H1 (cell line): ENCODE measurements at regions not wholly inside any gene's neighbourhood (a gene's known extent, or its start where the extent isn't known, plus 50 kb on each side); places are given as distances from the start of the nearest gene placed in this dataset.

Experiments used
- CTCF ChIA-PET: fragments of 300-600 bp; sonication (Branson Sonifier 250); formaldehyde crosslinking; loops from one replicate; lab custom pipeline; 2021; ENCODE audit not compliant: partially characterized antibody; lab: Charles Lee
- POLR2A ChIA-PET: fragments of 300-600 bp; sonication (Branson Sonifier 250); formaldehyde crosslinking; loops from one replicate; lab custom pipeline; 2021; ENCODE audit warnings: inconsistent platforms; ENCODE audit not compliant: partially characterized antibody; lab: Charles Lee
- DNase-seq, 2 experiments: peaks; one replicate each; pipeline versions ENCODE4 v3.0.0 to v3.0.0-alpha.2; 2010 to 2022; ENCODE audit warnings: low spot score in 2 of 2, low read depth in 1 of 2, mixed read lengths in 1 of 2
- FAIRE-seq: peaks from 2 replicates; lab custom pipeline; 2011; peaks lifted over from hg19 to GRCh38; lab: Jason Lieb, UNC
- H2AFZ ChIP-seq: 2 replicates; pipeline ENCODE4 v1.8.1; 2012; ENCODE audit warnings: low read length, inconsistent platforms
- H2AK5ac ChIP-seq: 2 replicates; pipeline ENCODE4 v1.6.1; 2013; ENCODE audit warnings: low read depth, low read length
- H2BK120ac ChIP-seq: replicated peaks from 2 replicates; pipeline ENCODE3; 2013; ENCODE audit warnings: low read depth, low read length, inconsistent platforms
- H2BK12ac ChIP-seq: 2 replicates; pipeline ENCODE4 v1.6.1; 2013; ENCODE audit warnings: low read depth, low read length
- H2BK15ac ChIP-seq: 2 replicates; pipeline ENCODE4 v1.6.1; 2013; ENCODE audit warnings: low read length
- H2BK20ac ChIP-seq: 2 replicates; pipeline ENCODE4 v1.6.1; 2013; ENCODE audit warnings: low read length
- H2BK5ac ChIP-seq: 2 replicates; pipeline ENCODE4 v1.6.1; 2013; ENCODE audit warnings: low read depth, low read length
- H3K14ac ChIP-seq: 2 replicates; pipeline ENCODE4 v1.6.1; 2013; ENCODE audit warnings: inconsistent platforms; ENCODE audit not compliant: insufficient read length
- H3K18ac ChIP-seq: 2 replicates; pipeline ENCODE4 v1.6.1; 2013; ENCODE audit warnings: low read length; ENCODE audit errors: extremely low read depth
- H3K23ac ChIP-seq: 2 replicates; pipeline ENCODE4 v1.6.1; 2013; ENCODE audit warnings: inconsistent platforms; ENCODE audit not compliant: insufficient read length
- H3K23me2 ChIP-seq: 2 replicates; pipeline ENCODE4 v1.6.1; 2013; ENCODE audit warnings: low read depth, low read length
- H3K27ac ChIP-seq: 2 replicates; pipeline ENCODE4 v1.6.1; 2011; ENCODE audit warnings: low read depth, low read length, inconsistent platforms
- H3K27me3 ChIP-seq, 4 experiments: replicated peaks in 1 of 4; 1 replicate in 1 of 4; 2 replicates in 3 of 4; pipeline versions ENCODE4 v1.6.1 to v1.8.1; 2011 to 2013; ENCODE audit warnings: low read length in 3 of 4, mild to moderate bottlenecking in 3 of 4, inconsistent platforms in 2 of 4, mixed read lengths in 2 of 4, moderate library complexity in 1 of 4; ENCODE audit not compliant: control insufficient read depth in 3 of 4, insufficient read depth in 3 of 4; ENCODE audit errors: extremely low read depth in 1 of 4
- H3K36me3 ChIP-seq, 4 experiments: 2 replicates each; pipeline versions ENCODE4 v1.6.1 to v1.8.1; 2011 to 2013; ENCODE audit warnings: mild to moderate bottlenecking in 4 of 4, low read length in 3 of 4, moderate library complexity in 2 of 4, control low read depth in 1 of 4, inconsistent platforms in 1 of 4; ENCODE audit not compliant: insufficient read depth in 4 of 4, control insufficient read depth in 2 of 4
- H3K4ac ChIP-seq: replicated peaks from 2 replicates; pipeline ENCODE3; 2013; ENCODE audit warnings: low read length, low read depth, mixed read lengths, inconsistent platforms; ENCODE audit not compliant: insufficient read length
- H3K4me1 ChIP-seq, 4 experiments: replicated peaks in 1 of 4; 1 replicate in 1 of 4; 2 replicates in 3 of 4; pipeline versions ENCODE4 v1.6.1 to v1.8.1; 2011 to 2013; ENCODE audit warnings: low read length in 3 of 4, inconsistent platforms in 2 of 4, mixed read lengths in 1 of 4; ENCODE audit not compliant: insufficient read depth in 4 of 4, control insufficient read depth in 3 of 4
- H3K4me2 ChIP-seq, 2 experiments: 2 replicates each; pipeline versions ENCODE4 v1.6.1 to v1.8.1; 2011 to 2013; ENCODE audit warnings: low read depth in 2 of 2, low read length in 2 of 2, control low read depth in 1 of 2, inconsistent platforms in 1 of 2, mild to moderate bottlenecking in 1 of 2; ENCODE audit not compliant: insufficient read depth in 1 of 2
- H3K4me3 ChIP-seq, 4 experiments: fragments of 200-600, 300-600 bp in 1 of 4; sonication (generic), shearing (Covaris generic), sonication (Bioruptor Twin) in 1 of 4; 2 replicates each; pipeline versions ENCODE4 v1.5.1 to v1.8.1; 2011 to 2016; ENCODE audit warnings: low read length in 4 of 4, low read depth in 3 of 4, control low read depth in 2 of 4, inconsistent platforms in 2 of 4, mild to moderate bottlenecking in 2 of 4, mixed read lengths in 1 of 4, moderate library complexity in 1 of 4; ENCODE audit not compliant: insufficient read depth in 2 of 4; ENCODE audit errors: extremely low read depth in 1 of 4
- H3K56ac ChIP-seq: replicated peaks from 2 replicates; pipeline ENCODE3; 2013; ENCODE audit warnings: low read depth, mild to moderate bottlenecking, mixed read lengths, low read length, inconsistent platforms; ENCODE audit not compliant: insufficient read length
- H3K79me1 ChIP-seq: 2 replicates; pipeline ENCODE4 v1.6.1; 2013; ENCODE audit warnings: low read depth, low read length, control low read depth
- H3K79me2 ChIP-seq, 2 experiments: 2 replicates each; pipeline versions ENCODE4 v1.6.1 to v1.8.1; 2012 to 2013; ENCODE audit warnings: low read length in 2 of 2, mild to moderate bottlenecking in 2 of 2, inconsistent platforms in 1 of 2; ENCODE audit not compliant: insufficient read depth in 2 of 2, control insufficient read depth in 1 of 2
- H3K9ac ChIP-seq, 4 experiments: replicated peaks in 1 of 4; 1 replicate in 1 of 4; 2 replicates in 3 of 4; pipeline versions ENCODE4 v1.6.1 to v1.8.1; 2011 to 2013; ENCODE audit warnings: low read depth in 3 of 4, low read length in 3 of 4, control low read depth in 2 of 4, mild to moderate bottlenecking in 2 of 4, moderate library complexity in 2 of 4, inconsistent platforms in 1 of 4; ENCODE audit errors: extremely low read depth in 1 of 4
- H3K9me3 ChIP-seq, 2 experiments: 2 replicates each; pipeline versions ENCODE4 v1.6.1 to v1.8.1; 2012 to 2013; ENCODE audit warnings: mild to moderate bottlenecking in 2 of 2, moderate library complexity in 2 of 2, control low read depth in 1 of 2, inconsistent platforms in 1 of 2, low read depth in 1 of 2, low read length in 1 of 2, mixed read lengths in 1 of 2; ENCODE audit not compliant: insufficient read depth in 2 of 2
- H4K20me1 ChIP-seq, 2 experiments: replicated peaks in 1 of 2; 2 replicates each; pipeline versions ENCODE3 to v1.8.1; 2011 to 2013; ENCODE audit warnings: inconsistent platforms in 2 of 2, low read length in 2 of 2, mild to moderate bottlenecking in 1 of 2; ENCODE audit not compliant: insufficient read depth in 2 of 2, control insufficient read depth in 1 of 2
- H4K5ac ChIP-seq: 2 replicates; pipeline ENCODE4 v1.6.1; 2013; ENCODE audit warnings: low read length, low read depth, mixed read lengths, inconsistent platforms; ENCODE audit not compliant: insufficient read length
- H4K8ac ChIP-seq: 2 replicates; pipeline ENCODE4 v1.8.0; 2013; ENCODE audit warnings: mild to moderate bottlenecking, moderate library complexity, low read length, inconsistent platforms; ENCODE audit not compliant: insufficient read depth; ENCODE audit errors: extremely low read depth
- H4K91ac ChIP-seq: replicated peaks from 2 replicates; pipeline ENCODE3; 2013; ENCODE audit warnings: low read length, mixed read lengths, inconsistent platforms; ENCODE audit not compliant: insufficient read length
- CBX5 ChIP-seq: fragments of 300-800, 300-1000 bp; sonication (generic); IDR thresholded peaks from 2 replicates; pipeline ENCODE4 v1.7.1; 2016; ENCODE audit warnings: antibody characterized with exemption, low read length, low read depth
- CEBPB ChIP-seq: IDR thresholded peaks from 2 replicates; pipeline ENCODE4 v1.6.1; 2012; ENCODE audit warnings: low read depth, low read length
- CHD2 ChIP-seq: IDR thresholded peaks from 2 replicates; pipeline ENCODE4 v1.6.1; 2012; ENCODE audit warnings: low read length, improper control_type of control experiment
- EZH2 ChIP-seq: fragments of 200-600 bp; sonication (generic); IDR thresholded peaks from 2 replicates; pipeline ENCODE4 v1.7.1; 2012; ENCODE audit warnings: low read depth, mild to moderate bottlenecking, moderate library complexity, low read length, inconsistent platforms; ENCODE audit not compliant: severe bottlenecking
- FOSL1 ChIP-seq: IDR thresholded peaks from 2 replicates; pipeline ENCODE4 v1.6.1; 2011; ENCODE audit warnings: mild to moderate bottlenecking, low read depth, low read length, moderate library complexity; ENCODE audit not compliant: insufficient read depth
- RXRA ChIP-seq: IDR thresholded peaks from 2 replicates; pipeline ENCODE4 v1.6.1; 2011; ENCODE audit warnings: low read depth, mild to moderate bottlenecking, low read length, moderate library complexity; ENCODE audit not compliant: insufficient read depth
- SAP30 ChIP-seq: fragments of 300-600 bp; sonication (generic); IDR thresholded peaks from 2 replicates; pipeline ENCODE4 v1.7.1; 2012; ENCODE audit warnings: low read length, moderate library complexity, mild to moderate bottlenecking, inconsistent platforms; ENCODE audit not compliant: insufficient read depth, insufficient replicate concordance
- SIX5 ChIP-seq: IDR thresholded peaks from 2 replicates; pipeline ENCODE4 v1.6.1; 2011; ENCODE audit warnings: mild to moderate bottlenecking, low read depth, low read length
- SP4 ChIP-seq: IDR thresholded peaks from 2 replicates; pipeline ENCODE4 v1.6.1; 2012; ENCODE audit warnings: low read length, inconsistent platforms
- TCF12 ChIP-seq: IDR thresholded peaks from 2 replicates; pipeline ENCODE4 v1.6.1; 2011; ENCODE audit warnings: low read depth, mild to moderate bottlenecking, low read length
- WGBS, 2 experiments: shearing (Covaris generic) in 1 of 2; methylation state at CpG; one replicate each; pipeline versions ENCODE4 v1.1.6 to v1.1.7; 2013 to 2015; ENCODE audit warnings: low lambda C conversion rate in 2 of 2, mixed read lengths in 2 of 2, inconsistent platforms in 1 of 2, low coverage in 1 of 2, missing lambda C conversion rate in 1 of 2; ENCODE audit not compliant: insufficient replicate concordance in 2 of 2, insufficient coverage in 1 of 2, insufficient read length in 1 of 2; ENCODE audit errors: extremely low coverage in 1 of 2, missing lambda C conversion rate in 1 of 2; 5-methylcytosine and 5-hydroxymethylcytosine counted together
- TF ChIP-seq, protein P1 (sequence below), 3 experiments: IDR thresholded peaks; 1 replicate in 2 of 3; 2 replicates in 1 of 3; pipeline versions ENCODE4 v1.5.1 to v1.6.1; 2011; ENCODE audit warnings: low read length in 3 of 3, mild to moderate bottlenecking in 3 of 3, inconsistent platforms in 2 of 3, low read depth in 1 of 3, moderate library complexity in 1 of 3; ENCODE audit not compliant: insufficient read depth in 1 of 3; ENCODE audit errors: control extremely low read depth in 1 of 3
- TF ChIP-seq, protein P2 (sequence below): IDR thresholded peaks from 2 replicates; pipeline ENCODE4 v1.6.1; 2012; ENCODE audit warnings: inconsistent platforms

DNA sequence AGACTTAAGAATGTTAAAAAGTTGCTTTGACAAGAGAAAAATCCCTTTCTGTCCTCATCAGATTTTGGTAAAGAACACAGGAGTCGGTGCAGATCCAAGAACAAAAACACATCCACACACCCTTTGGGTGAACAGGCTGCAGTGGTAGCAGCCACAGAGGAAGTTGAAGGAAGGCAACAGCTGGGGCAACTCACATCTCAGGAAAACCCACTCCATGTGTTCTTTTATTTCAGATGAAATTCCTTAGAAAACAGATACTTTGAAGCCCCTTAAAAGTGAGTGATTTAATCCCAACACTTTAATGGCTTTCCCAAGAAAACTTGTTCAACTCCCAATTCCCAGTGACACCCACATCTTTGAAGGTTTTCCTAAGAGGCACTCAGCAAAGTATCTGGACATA is 271.3 kb downstream of the ICOS start:
- Histone ChIP-seq H3K4ac (no peak overlapping the region), H3K36me3 (no peaks in the 10 kb centered on the region), H3K79me1 (no peaks in the 10 kb centered on the region), H3K79me2 (no peaks in the 10 kb centered on the region), H2BK15ac (no peak overlapping the region), H3K27me3 (peaks cover 1 to 9% (median 4%) of the 10 kb centered on the region in 4 experiments; a peak in 5 of 7 replicates), H3K4me1 (peaks cover 0 to 7% (median 3%) of the 10 kb centered on the region in 4 experiments; a peak in 4 of 7 replicates), H3K18ac (no peak overlapping the region), H2BK5ac (no peak overlapping the region), H4K20me1 (no peaks in the 10 kb centered on the region), H3K27ac (no peak overlapping the region), H3K56ac (no peak overlapping the region), H3K9me3 (no peaks in the 10 kb centered on the region), H3K9ac (no peak overlapping the region), H3K14ac (no peak overlapping the region), H3K23ac (no peak overlapping the region), H3K4me3 (no peak overlapping the region), H3K4me2 (no peak overlapping the region), H2BK120ac (no peak overlapping the region), H4K91ac (no peak overlapping the region), H2BK20ac (no peak overlapping the region), H2BK12ac (no peak overlapping the region), H2AK5ac (no peak overlapping the region), H3K23me2 (no peaks in the 10 kb centered on the region; the same call in 1 of the 2 replicates), H2AFZ (no peak overlapping the region), H4K5ac (no peak overlapping the region), H4K8ac (no peak overlapping the region)
- WGBS, 2 experiments = 92% methylated on average over 1 of the region's 1 CpG; no CpG with 5 or more reads in 1 of the 2 experiments
- POLR2A ChIA-PET = no interaction called here
- DNase-seq (no peak), FAIRE-seq (no peak)
- CTCF ChIA-PET = interaction anchor here (1.7 to 2.1 kb wide), 2 partner anchors 11 to 30 kb away, joined by 3 to 5 read pairs; no protein-coding TSS in a partner anchor
- TF ChIP-seq SP4 (no peak), FOSL1 (no peak), CBX5 (no peak), TCF12 (no peak), CHD2 (no peak), SIX5 (no peak), CEBPB (no peak), SAP30 (no peak), EZH2 (no peak), RXRA (no peak)
- TF ChIP-seq, protein P1, sequence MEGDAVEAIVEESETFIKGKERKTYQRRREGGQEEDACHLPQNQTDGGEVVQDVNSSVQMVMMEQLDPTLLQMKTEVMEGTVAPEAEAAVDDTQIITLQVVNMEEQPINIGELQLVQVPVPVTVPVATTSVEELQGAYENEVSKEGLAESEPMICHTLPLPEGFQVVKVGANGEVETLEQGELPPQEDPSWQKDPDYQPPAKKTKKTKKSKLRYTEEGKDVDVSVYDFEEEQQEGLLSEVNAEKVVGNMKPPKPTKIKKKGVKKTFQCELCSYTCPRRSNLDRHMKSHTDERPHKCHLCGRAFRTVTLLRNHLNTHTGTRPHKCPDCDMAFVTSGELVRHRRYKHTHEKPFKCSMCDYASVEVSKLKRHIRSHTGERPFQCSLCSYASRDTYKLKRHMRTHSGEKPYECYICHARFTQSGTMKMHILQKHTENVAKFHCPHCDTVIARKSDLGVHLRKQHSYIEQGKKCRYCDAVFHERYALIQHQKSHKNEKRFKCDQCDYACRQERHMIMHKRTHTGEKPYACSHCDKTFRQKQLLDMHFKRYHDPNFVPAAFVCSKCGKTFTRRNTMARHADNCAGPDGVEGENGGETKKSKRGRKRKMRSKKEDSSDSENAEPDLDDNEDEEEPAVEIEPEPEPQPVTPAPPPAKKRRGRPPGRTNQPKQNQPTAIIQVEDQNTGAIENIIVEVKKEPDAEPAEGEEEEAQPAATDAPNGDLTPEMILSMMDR (IDR thresholded peaks at IDR 0.05; ENCODE audit: control extremely low read depth in 1 of 3, insufficient read depth in 1 of 3, low read depth in 1 of 3, low read length in 3 of 3) = no peak
- TF ChIP-seq, protein P2, sequence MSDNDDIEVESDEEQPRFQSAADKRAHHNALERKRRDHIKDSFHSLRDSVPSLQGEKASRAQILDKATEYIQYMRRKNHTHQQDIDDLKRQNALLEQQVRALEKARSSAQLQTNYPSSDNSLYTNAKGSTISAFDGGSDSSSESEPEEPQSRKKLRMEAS = no peak
